GM12878 (cell line): ENCODE measurements at regions not wholly inside any gene's neighbourhood (a gene's known extent, or its start where the extent isn't known, plus 50 kb on each side); places are given as distances from the start of the nearest gene placed in this dataset.

Experiments
- ATAC-seq: fragments of 200-7000 bp; cut with Tn5 transposase; 3 replicates; pipeline ENCODE4 v1.9.1; 2020; ENCODE audit warnings: mild to moderate bottlenecking, moderate library complexity
- BruUV-seq: library from RNA; stranded (reverse); fragments of 400-500 nt; replicated peaks from 2 replicates; lab custom pipeline; 2021; lab: Mats Ljungman, UMichigan
- CTCF ChIA-PET: fragments of 300-600 bp; sonication (Branson Sonifier 250); formaldehyde crosslinking; extraction: SDS; loops from one replicate; lab custom pipeline; 2021; ENCODE audit warnings: inconsistent platforms; lab: Yijun Ruan, JAX
- POLR2A ChIA-PET: fragments of 350-600 bp; formaldehyde crosslinking; extraction: SDS; loops from one replicate; lab custom pipeline; 2021; ENCODE audit warnings: inconsistent platforms; lab: Charles Lee
- RAD21 ChIA-PET: fragments of 300-600 bp; sonication (Branson Sonifier 250); formaldehyde crosslinking; loops from one replicate; lab custom pipeline; 2023; ENCODE audit warnings: antibody characterized with exemption; ENCODE audit not compliant: unreplicated experiment; lab: Charles Lee
- SMC1A ChIA-PET: fragments of 300-600 bp; sonication (Branson Sonifier 250); formaldehyde crosslinking; loops from one replicate; lab custom pipeline; 2023; ENCODE audit not compliant: unreplicated experiment, uncharacterized antibody; lab: Charles Lee
- DNase-seq: peaks from one replicate; pipeline ENCODE4 v3.0.0-alpha.2; 2011; ENCODE audit warnings: low read depth, low spot score
- FAIRE-seq: peaks from 3 replicates; lab custom pipeline; 2011; peaks lifted over from hg19 to GRCh38; lab: Jason Lieb, UNC
- H2AFZ ChIP-seq: 2 replicates; pipeline ENCODE4 v1.6.0; 2011; ENCODE audit warnings: low read depth, low read length, control low read depth; ENCODE audit not compliant: control insufficient read depth
- H3K27ac ChIP-seq: 2 replicates; pipeline ENCODE4 v1.5.1; 2011; ENCODE audit warnings: control low read depth; ENCODE audit not compliant: control insufficient read depth, insufficient read depth
- H3K27me3 ChIP-seq, 2 experiments: replicated peaks in 1 of 2; 2 replicates each; pipeline versions ENCODE4 v1.6.0 to v1.6.1; 2011; ENCODE audit warnings: low read length in 1 of 2; ENCODE audit not compliant: control insufficient read depth in 2 of 2, insufficient read depth in 2 of 2
- H3K36me3 ChIP-seq, 2 experiments: 2 replicates each; pipeline ENCODE4 v1.5.1; 2011; ENCODE audit warnings: low read length in 1 of 2; ENCODE audit not compliant: control insufficient read depth in 2 of 2, insufficient read depth in 2 of 2
- H3K4me1 ChIP-seq: 2 replicates; pipeline ENCODE4 v1.6.1; 2011; ENCODE audit warnings: mild to moderate bottlenecking, low read length, moderate library complexity, mixed read lengths; ENCODE audit not compliant: control insufficient read depth, insufficient read depth
- H3K4me2 ChIP-seq: 2 replicates; pipeline ENCODE4 v1.6.0; 2011; ENCODE audit warnings: control low read depth; ENCODE audit not compliant: control insufficient read depth, insufficient read depth
- H3K4me3 ChIP-seq: fragments of 200-600 bp; sonication (generic); 2 replicates; pipeline ENCODE4 v1.5.1; 2016
- H3K79me2 ChIP-seq: 2 replicates; pipeline ENCODE4 v1.6.0; 2011; ENCODE audit warnings: low read length; ENCODE audit not compliant: control insufficient read depth, insufficient read depth
- H3K9ac ChIP-seq: 2 replicates; pipeline ENCODE4 v1.8.0; 2011; ENCODE audit warnings: low read length, control low read depth, mixed read lengths; ENCODE audit not compliant: control insufficient read depth, insufficient read depth
- H3K9me3 ChIP-seq: replicated peaks from 3 replicates; pipeline ENCODE4 v1.5.1; 2011; ENCODE audit warnings: mild to moderate bottlenecking, low read length; ENCODE audit not compliant: control insufficient read depth, insufficient read depth
- H4K20me1 ChIP-seq: 2 replicates; pipeline ENCODE4 v1.6.0; 2011; ENCODE audit not compliant: control insufficient read depth, insufficient read depth
- EED ChIP-seq: sonication (generic); IDR thresholded peaks from 2 replicates; pipeline ENCODE4 v1.6.1; 2016; ENCODE audit warnings: antibody characterized with exemption, low read depth
- EGR1 ChIP-seq, 2 experiments: IDR thresholded peaks; 1 replicate in 1 of 2; 2 replicates in 1 of 2; pipeline ENCODE4 v1.6.1; 2011 to 2012; ENCODE audit warnings: low read depth in 2 of 2, low read length in 2 of 2, borderline replicate concordance in 1 of 2, mild to moderate bottlenecking in 1 of 2, moderate library complexity in 1 of 2
- MTA3 ChIP-seq: IDR thresholded peaks from 2 replicates; pipeline ENCODE4 v1.6.1; 2012; ENCODE audit warnings: low read length, inconsistent platforms, borderline replicate concordance
- TBL1XR1 ChIP-seq: IDR thresholded peaks from 2 replicates; pipeline ENCODE4 v1.6.1; 2012; ENCODE audit warnings: low read depth, low read length, improper control_type of control experiment
- TCF12 ChIP-seq: IDR thresholded peaks from 2 replicates; pipeline ENCODE4 v1.6.1; 2011; ENCODE audit warnings: low read depth, mild to moderate bottlenecking, low read length
- TCF3 ChIP-seq: IDR thresholded peaks from 2 replicates; pipeline ENCODE4 v1.6.1; 2012; ENCODE audit warnings: low read depth, mild to moderate bottlenecking, low read length, borderline replicate concordance; ENCODE audit not compliant: insufficient read depth
- WGBS: methylation state at CpG from one replicate; pipeline ENCODE4 v1.1.6; 2016; ENCODE audit warnings: low lambda C conversion rate; ENCODE audit not compliant: insufficient replicate concordance, insufficient coverage; ENCODE audit errors: missing lambda C conversion rate; 5-methylcytosine and 5-hydroxymethylcytosine counted together
- in situ Hi-C: fragments of 300-500 bp; cut with MboI; formaldehyde crosslinking; loops from 9 replicates; pipeline ENCODE4 v1.14.3; 2018; ENCODE audit warnings: mixed read lengths
- intact Hi-C: fragments of 100-400 bp; cut with micrococcal nuclease; formaldehyde crosslinking; loops from one replicate; pipeline ENCODE4 v1.14.2; 2022; ENCODE audit not compliant: unreplicated experiment
- TF ChIP-seq, protein P1 (sequence below): fragments of 450-650 bp; IDR thresholded peaks from 2 replicates; pipeline ENCODE4 v1.6.1; 2017; ENCODE audit warnings: antibody characterized with exemption, mild to moderate bottlenecking, moderate library complexity
- TF ChIP-seq, protein P2 (sequence below): fragments of 450-650 bp; IDR thresholded peaks from 2 replicates; pipeline ENCODE4 v1.6.1; 2017; ENCODE audit warnings: low read depth, mild to moderate bottlenecking, moderate library complexity

DNA sequence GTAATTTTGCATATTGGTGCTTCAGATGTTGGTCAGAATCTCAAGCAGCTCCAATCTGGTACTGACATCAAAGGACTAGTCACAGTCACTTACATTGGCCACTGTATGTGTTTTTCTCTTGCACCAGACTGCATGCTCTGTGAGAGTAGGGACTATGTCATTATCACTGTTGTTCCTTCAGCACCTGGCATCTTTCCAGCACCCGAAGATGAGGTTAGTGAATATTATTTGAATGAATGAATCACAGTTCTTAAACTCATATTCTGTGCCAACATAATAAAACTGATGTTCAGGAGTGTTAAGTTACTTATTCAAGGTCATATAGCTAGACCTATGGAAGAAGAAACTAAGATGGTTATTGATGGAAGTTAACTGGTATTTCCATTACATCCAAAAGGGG is 204.5 kb upstream of the TBX3 start (continued):
- TF ChIP-seq, protein P1, sequence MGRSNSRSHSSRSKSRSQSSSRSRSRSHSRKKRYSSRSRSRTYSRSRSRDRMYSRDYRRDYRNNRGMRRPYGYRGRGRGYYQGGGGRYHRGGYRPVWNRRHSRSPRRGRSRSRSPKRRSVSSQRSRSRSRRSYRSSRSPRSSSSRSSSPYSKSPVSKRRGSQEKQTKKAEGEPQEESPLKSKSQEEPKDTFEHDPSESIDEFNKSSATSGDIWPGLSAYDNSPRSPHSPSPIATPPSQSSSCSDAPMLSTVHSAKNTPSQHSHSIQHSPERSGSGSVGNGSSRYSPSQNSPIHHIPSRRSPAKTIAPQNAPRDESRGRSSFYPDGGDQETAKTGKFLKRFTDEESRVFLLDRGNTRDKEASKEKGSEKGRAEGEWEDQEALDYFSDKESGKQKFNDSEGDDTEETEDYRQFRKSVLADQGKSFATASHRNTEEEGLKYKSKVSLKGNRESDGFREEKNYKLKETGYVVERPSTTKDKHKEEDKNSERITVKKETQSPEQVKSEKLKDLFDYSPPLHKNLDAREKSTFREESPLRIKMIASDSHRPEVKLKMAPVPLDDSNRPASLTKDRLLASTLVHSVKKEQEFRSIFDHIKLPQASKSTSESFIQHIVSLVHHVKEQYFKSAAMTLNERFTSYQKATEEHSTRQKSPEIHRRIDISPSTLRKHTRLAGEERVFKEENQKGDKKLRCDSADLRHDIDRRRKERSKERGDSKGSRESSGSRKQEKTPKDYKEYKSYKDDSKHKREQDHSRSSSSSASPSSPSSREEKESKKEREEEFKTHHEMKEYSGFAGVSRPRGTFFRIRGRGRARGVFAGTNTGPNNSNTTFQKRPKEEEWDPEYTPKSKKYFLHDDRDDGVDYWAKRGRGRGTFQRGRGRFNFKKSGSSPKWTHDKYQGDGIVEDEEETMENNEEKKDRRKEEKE: no peak
- TF ChIP-seq TBL1XR1: no peak
- no peak for TF ChIP-seq EED
- no peak for TF ChIP-seq TCF12

DNA sequence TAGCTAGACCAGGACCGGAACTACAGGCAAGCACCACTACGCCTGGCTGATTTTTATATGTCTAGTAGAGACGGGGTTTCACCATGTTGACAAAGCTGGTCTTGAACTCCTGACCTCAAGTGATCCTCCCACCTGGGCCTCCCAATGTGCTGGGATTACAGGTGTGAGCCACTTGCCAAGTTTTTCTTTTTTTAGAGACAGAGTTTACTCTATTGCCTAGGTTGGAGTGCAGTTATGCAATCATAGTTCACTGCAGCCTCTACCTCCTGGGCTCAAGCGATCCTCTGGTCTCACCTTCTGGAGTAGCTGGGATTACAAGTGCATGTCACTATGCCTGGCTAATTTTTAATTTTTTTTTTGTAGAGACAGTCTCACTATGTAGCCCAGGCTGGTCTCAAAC is 201.5 kb upstream of the TBX3 start:
- Histone ChIP-seq H3K4me1 (no peaks in the 10 kb centered on the region), H3K4me2 (no peak overlapping the region), H2AFZ (no peak overlapping the region), H3K79me2 (no peaks in the 10 kb centered on the region), H3K27me3 (no peaks in the 10 kb centered on the region), H3K4me3 (no peak overlapping the region), H3K27ac (no peak overlapping the region), H4K20me1 (no peaks in the 10 kb centered on the region), H3K36me3 (no peaks in the 10 kb centered on the region), H3K9me3 (no peaks in the 10 kb centered on the region), H3K9ac (no peak overlapping the region)
- FAIRE-seq (no peak), ATAC-seq (no peak), DNase-seq (no peak)
- TF ChIP-seq TCF3: no peak
- no peak for TF ChIP-seq MTA3
- TF ChIP-seq, protein P2, sequence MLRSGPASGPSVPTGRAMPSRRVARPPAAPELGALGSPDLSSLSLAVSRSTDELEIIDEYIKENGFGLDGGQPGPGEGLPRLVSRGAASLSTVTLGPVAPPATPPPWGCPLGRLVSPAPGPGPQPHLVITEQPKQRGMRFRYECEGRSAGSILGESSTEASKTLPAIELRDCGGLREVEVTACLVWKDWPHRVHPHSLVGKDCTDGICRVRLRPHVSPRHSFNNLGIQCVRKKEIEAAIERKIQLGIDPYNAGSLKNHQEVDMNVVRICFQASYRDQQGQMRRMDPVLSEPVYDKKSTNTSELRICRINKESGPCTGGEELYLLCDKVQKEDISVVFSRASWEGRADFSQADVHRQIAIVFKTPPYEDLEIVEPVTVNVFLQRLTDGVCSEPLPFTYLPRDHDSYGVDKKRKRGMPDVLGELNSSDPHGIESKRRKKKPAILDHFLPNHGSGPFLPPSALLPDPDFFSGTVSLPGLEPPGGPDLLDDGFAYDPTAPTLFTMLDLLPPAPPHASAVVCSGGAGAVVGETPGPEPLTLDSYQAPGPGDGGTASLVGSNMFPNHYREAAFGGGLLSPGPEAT: no peak
- TF ChIP-seq EGR1 (IDR thresholded peaks at IDR 0.05; ENCODE audit: borderline replicate concordance in 1 of 2, low read depth in 2 of 2, low read length in 2 of 2): no peak
- no TSS peak for BruUV-seq
- POLR2A ChIA-PET: no interaction called here
- in situ Hi-C loops (no loop called here), intact Hi-C loops (no loop called here)
- WGBS: 33% methylated on average over 4 of the region's 4 CpGs
- SMC1A ChIA-PET: no interaction called here
- CTCF ChIA-PET: no interaction called here
- RAD21 ChIA-PET: no interaction called here
